ENCODE measurements at regions not wholly inside any gene's neighbourhood (a gene's known extent, or its start where the extent isn't known, plus 50 kb on each side); places are given as distances from the start of the nearest gene placed in this dataset.

DNA sequence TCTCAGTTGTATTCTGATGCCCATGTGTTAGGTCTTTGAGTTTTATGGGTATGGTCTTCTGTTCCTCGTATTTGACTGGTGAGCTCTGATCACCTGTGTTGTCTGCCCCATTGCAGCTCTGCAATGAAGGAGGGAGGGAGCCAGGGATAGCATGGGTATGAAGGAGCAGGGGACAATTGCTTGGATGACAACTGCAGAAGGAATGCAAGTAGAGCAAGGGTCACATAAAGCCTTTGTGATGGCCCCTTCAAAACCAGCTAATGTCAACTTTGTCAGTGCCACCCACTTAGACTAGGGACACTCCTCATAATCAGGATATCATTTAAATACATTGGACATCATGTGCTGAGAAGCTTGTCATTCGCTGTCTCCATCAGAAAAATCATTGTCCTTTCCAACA is 152.7 kb upstream of the MAF start:
- TF ChIP-seq POLR2A (IDR thresholded peaks at IDR 0.05; ENCODE audit: low read depth, low read length): no peak
- TF ChIP-seq POLR2AphosphoS5 (IDR thresholded peaks at IDR 0.05; ENCODE audit: low read depth, low read length): no peak
- TF ChIP-seq TAF1 (IDR thresholded peaks at IDR 0.05; ENCODE audit: low read depth, low read length): no peak
- no peak for TF ChIP-seq PAX5 (IDR thresholded peaks at IDR 0.05; ENCODE audit: insufficient read depth, low read length, severe bottlenecking)
